H9 (cell line): ENCODE measurements at regions not wholly inside any gene's neighbourhood (a gene's known extent, or its start where the extent isn't known, plus 50 kb on each side); places are given as distances from the start of the nearest gene placed in this dataset.

Experiments used
- DNase-seq: peaks from one replicate; pipeline ENCODE4 v3.0.0-alpha.2; 2017
- H2AFZ ChIP-seq: one replicate; pipeline ENCODE4 v1.6.1; 2013; ENCODE audit warnings: mild to moderate bottlenecking, low read length, control low read depth, moderate library complexity
- H2AK5ac ChIP-seq: 2 replicates; pipeline ENCODE4 v1.6.1; 2013; ENCODE audit warnings: low read length, control low read depth, mixed read lengths; ENCODE audit not compliant: insufficient read length
- H2BK120ac ChIP-seq: one replicate; pipeline ENCODE4 v1.6.1; 2013; ENCODE audit warnings: low read depth, mild to moderate bottlenecking, low read length, control low read depth, inconsistent platforms; ENCODE audit not compliant: poor library complexity, severe bottlenecking
- H2BK12ac ChIP-seq: 2 replicates; pipeline ENCODE4 v1.6.1; 2013; ENCODE audit warnings: low read length, control low read depth, mixed read lengths, low read depth; ENCODE audit not compliant: insufficient read length
- H2BK15ac ChIP-seq: 2 replicates; pipeline ENCODE4 v1.6.1; 2013; ENCODE audit warnings: low read depth, low read length, control low read depth
- H2BK20ac ChIP-seq: one replicate; pipeline ENCODE4 v1.6.1; 2013; ENCODE audit warnings: low read depth, mild to moderate bottlenecking, low read length, control low read depth, inconsistent platforms; ENCODE audit not compliant: poor library complexity, severe bottlenecking
- H2BK5ac ChIP-seq: 2 replicates; pipeline ENCODE4 v1.6.1; 2013; ENCODE audit warnings: low read length, control low read depth, mixed read lengths; ENCODE audit not compliant: insufficient read length
- H3K14ac ChIP-seq: 2 replicates; pipeline ENCODE4 v1.6.1; 2013; ENCODE audit warnings: low read length, control low read depth; ENCODE audit not compliant: insufficient read depth
- H3K18ac ChIP-seq: 2 replicates; pipeline ENCODE4 v1.6.1; 2013; ENCODE audit warnings: low read depth, mild to moderate bottlenecking, mixed read lengths, low read length, control low read depth; ENCODE audit not compliant: insufficient read length
- H3K23ac ChIP-seq: 2 replicates; pipeline ENCODE4 v1.6.1; 2013; ENCODE audit warnings: low read length, control low read depth, mixed read lengths, low read depth; ENCODE audit not compliant: insufficient read length
- H3K23me2 ChIP-seq: 2 replicates; pipeline ENCODE4 v1.6.1; 2013; ENCODE audit warnings: low read depth, mild to moderate bottlenecking, mixed read lengths, low read length, control low read depth; ENCODE audit not compliant: insufficient read length, poor library complexity, severe bottlenecking
- H3K27ac ChIP-seq: 2 replicates; pipeline ENCODE4 v1.5.1; 2013; ENCODE audit warnings: low read length, control low read depth, mixed read lengths, low read depth; ENCODE audit not compliant: insufficient read length
- H3K27me3 ChIP-seq: 2 replicates; pipeline ENCODE4 v1.6.1; 2013; ENCODE audit warnings: low read length, control low read depth, inconsistent platforms; ENCODE audit not compliant: insufficient read depth
- H3K4ac ChIP-seq: 2 replicates; pipeline ENCODE4 v1.6.1; 2013; ENCODE audit warnings: low read depth, mild to moderate bottlenecking, control low read depth, inconsistent platforms, low read length, moderate library complexity
- H3K4me1 ChIP-seq: 2 replicates; pipeline ENCODE4 v1.6.1; 2013; ENCODE audit warnings: low read length, control low read depth, inconsistent platforms; ENCODE audit not compliant: insufficient read depth
- H3K4me2 ChIP-seq: 2 replicates; pipeline ENCODE4 v1.6.1; 2013; ENCODE audit warnings: low read length, control low read depth, mixed read lengths; ENCODE audit not compliant: insufficient read length, insufficient read depth
- H3K56ac ChIP-seq: 2 replicates; pipeline ENCODE4 v1.6.1; 2013; ENCODE audit warnings: low read depth, mild to moderate bottlenecking, mixed read lengths, low read length, control low read depth; ENCODE audit not compliant: insufficient read length
- H3K79me1 ChIP-seq: 2 replicates; pipeline ENCODE4 v1.6.1; 2013; ENCODE audit warnings: low read depth, mild to moderate bottlenecking, moderate library complexity, low read length, control low read depth, inconsistent platforms; ENCODE audit not compliant: insufficient read depth, poor library complexity, severe bottlenecking
- H3K79me2 ChIP-seq: 2 replicates; pipeline ENCODE4 v1.6.1; 2013; ENCODE audit warnings: low read length, control low read depth, inconsistent platforms; ENCODE audit not compliant: insufficient read depth
- H3K9ac ChIP-seq: 2 replicates; pipeline ENCODE4 v1.6.1; 2013; ENCODE audit warnings: low read length, control low read depth, mixed read lengths; ENCODE audit not compliant: insufficient read length; ENCODE audit errors: extremely low read depth
- H3K9me3 ChIP-seq: one replicate; pipeline ENCODE4 v1.6.1; 2013; ENCODE audit warnings: low read depth, low read length, inconsistent platforms; ENCODE audit not compliant: control insufficient read depth
- H3T11ph ChIP-seq: one replicate; pipeline ENCODE4 v1.6.1; 2013; ENCODE audit warnings: mild to moderate bottlenecking, low read length, control low read depth, inconsistent platforms
- H4K20me1 ChIP-seq: one replicate; pipeline ENCODE4 v1.6.1; 2013; ENCODE audit not compliant: control insufficient read depth, insufficient read length, insufficient read depth
- H4K5ac ChIP-seq: 2 replicates; pipeline ENCODE4 v1.6.1; 2013; ENCODE audit warnings: low read depth, mild to moderate bottlenecking, mixed read lengths, low read length, control low read depth; ENCODE audit not compliant: insufficient read length
- H4K8ac ChIP-seq: replicated peaks from 2 replicates; pipeline ENCODE4 v1.6.1; 2013; ENCODE audit warnings: low read length, control low read depth, mixed read lengths, low read depth; ENCODE audit not compliant: insufficient read length
- H4K91ac ChIP-seq: 2 replicates; pipeline ENCODE4 v1.6.1; 2013; ENCODE audit warnings: low read depth, mild to moderate bottlenecking, moderate library complexity, mixed read lengths, low read length, control low read depth; ENCODE audit not compliant: insufficient read length
- H3K27ac Mint-ChIP-seq, 3 experiments: 2 replicates in 2 of 3; 3 replicates in 1 of 3; pipeline ENCODE4 v1.8.0; 2020 to 2021; ENCODE audit warnings: mixed read lengths in 3 of 3, mild to moderate bottlenecking in 1 of 3, moderate library complexity in 1 of 3
- H3K27me3 Mint-ChIP-seq: 2 replicates; pipeline ENCODE4 v1.8.0; 2021; ENCODE audit warnings: low read depth, mild to moderate bottlenecking, moderate library complexity, mixed read lengths
- H3K36me3 Mint-ChIP-seq, 3 experiments: 2 replicates in 2 of 3; 3 replicates in 1 of 3; pipeline ENCODE4 v1.8.0; 2020 to 2021; ENCODE audit warnings: low read depth in 3 of 3, mixed read lengths in 3 of 3; ENCODE audit not compliant: insufficient read depth in 1 of 3
- H3K4me1 Mint-ChIP-seq, 2 experiments: 2 replicates each; pipeline ENCODE4 v1.8.0; 2020; ENCODE audit warnings: mixed read lengths in 2 of 2
- H3K4me3 Mint-ChIP-seq, 2 experiments: 2 replicates in 1 of 2; 3 replicates in 1 of 2; pipeline ENCODE4 v1.8.0; 2020 to 2021; ENCODE audit warnings: mild to moderate bottlenecking in 2 of 2, mixed read lengths in 2 of 2, moderate library complexity in 1 of 2
- H3K9me3 Mint-ChIP-seq, 2 experiments: 2 replicates in 1 of 2; 3 replicates in 1 of 2; pipeline ENCODE4 v1.8.0; 2020; ENCODE audit warnings: mild to moderate bottlenecking in 2 of 2, mixed read lengths in 2 of 2, moderate library complexity in 1 of 2
- CTCF ChIP-seq: fragments of 200-600 bp; sonication (generic); conservative IDR thresholded peaks from 3 replicates; pipeline ENCODE4 v1.8.0; 2021; ENCODE audit warnings: antibody characterized with exemption, mild to moderate bottlenecking
- WGBS: extraction: QIAGEN DNeasy Blood & Tissue Kit; methylation state at CpG from one replicate; pipeline ENCODE4 v1.1.7; 2013; ENCODE audit warnings: missing lambda C conversion rate, low lambda C conversion rate, mixed read lengths; ENCODE audit not compliant: insufficient read length; ENCODE audit errors: extremely low coverage; 5-methylcytosine and 5-hydroxymethylcytosine counted together

GRCh38 chr11:91244912-91245311, 979.7 kb upstream of the FAT3 start:
- Histone ChIP-seq H3K27ac (no peak overlapping the region), H3K4me2 (no peak overlapping the region), H4K20me1 (no peaks in the 10 kb centered on the region), H3K18ac (no peak overlapping the region), H3K4me1 (no peaks in the 10 kb centered on the region), H4K5ac (no peak overlapping the region), H3K79me2 (no peaks in the 10 kb centered on the region), H3K79me1 (no peaks in the 10 kb centered on the region), H2AFZ (no peak overlapping the region), H2BK15ac (no peak overlapping the region), H2AK5ac (no peak overlapping the region), H2BK12ac (no peak overlapping the region), H3K23me2 (no peaks in the 10 kb centered on the region), H4K91ac (no peak overlapping the region), H2BK5ac (no peak overlapping the region), H4K8ac (no peak overlapping the region), H3K14ac (no peak overlapping the region), H3K9me3 (no peaks in the 10 kb centered on the region), H3K23ac (no peak overlapping the region), H2BK20ac (no peak overlapping the region), H3T11ph (no peak overlapping the region), H3K9ac (no peak overlapping the region), H3K4ac (no peak overlapping the region), H3K27me3 (no peaks in the 10 kb centered on the region), H3K56ac (no peak overlapping the region), H2BK120ac (no peak overlapping the region)
- no peak overlapping the region for H3K27ac Mint-ChIP-seq
- no peak for DNase-seq
- H3K9me3 Mint-ChIP-seq, result no peaks in the 10 kb centered on the region
- peaks cover 5 to 6% of the 10 kb centered on the region in 2 experiments; a peak in 3 of 4 replicates for H3K4me1 Mint-ChIP-seq
- H3K36me3 Mint-ChIP-seq, result no peaks in the 10 kb centered on the region
- no CpG with 5 or more reads among the region's 4 CpGs for WGBS
- no peak for TF ChIP-seq CTCF
- H3K27me3 Mint-ChIP-seq, result no peaks in the 10 kb centered on the region
- no peak overlapping the region for H3K4me3 Mint-ChIP-seq
